Left renal cortex interstitium (tissue), 4 donors: ENCODE measurements at regions not wholly inside any gene's neighbourhood (a gene's known extent, or its start where the extent isn't known, plus 50 kb on each side); places are given as distances from the start of the nearest gene placed in this dataset.

ENCODE experiments used
- DNase-seq, 4 donors: peaks; one replicate each; pipeline ENCODE4 v3.0.0-alpha.2; 2013; ENCODE audit warnings: low read depth in 4 of 4, low spot score in 2 of 4, missing footprints in 1 of 4

DNA sequence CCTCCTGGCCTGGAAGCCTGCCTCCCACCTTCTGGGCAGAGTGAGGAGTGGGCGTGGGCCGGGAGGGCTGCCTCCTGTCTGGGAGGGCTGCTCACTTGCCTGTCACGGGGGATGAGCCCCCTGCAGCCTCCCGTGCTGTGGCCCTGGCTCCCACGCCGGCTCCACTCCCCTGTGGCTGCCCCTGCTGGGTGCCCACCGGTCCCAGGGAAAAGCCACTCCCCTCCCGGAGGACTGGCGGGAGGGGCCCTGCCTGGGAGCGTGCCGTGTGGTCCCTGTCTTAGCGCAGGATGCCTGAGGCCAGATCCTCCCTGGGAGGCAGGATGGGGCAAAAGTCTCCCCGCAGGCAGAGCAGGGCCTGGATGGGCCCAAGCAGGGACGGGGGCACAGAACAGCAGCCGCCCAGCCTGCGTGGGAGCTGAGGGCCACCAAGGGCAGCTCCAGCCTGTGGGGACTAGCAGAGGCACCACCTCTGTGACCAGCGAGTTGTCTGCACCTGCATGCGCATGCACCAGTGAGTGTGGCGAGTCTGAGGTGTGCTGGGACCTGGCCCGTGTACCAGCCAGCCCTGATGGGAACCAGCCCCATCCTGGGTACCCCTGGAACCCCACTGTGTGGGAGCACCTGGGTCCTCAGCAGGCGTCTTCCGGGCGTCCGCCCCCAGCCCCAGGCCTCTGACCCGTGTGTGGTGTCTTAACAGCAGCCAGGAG lies 339.9 kb downstream of the SEC14L1 start:
- no peak for DNase-seq

DNA sequence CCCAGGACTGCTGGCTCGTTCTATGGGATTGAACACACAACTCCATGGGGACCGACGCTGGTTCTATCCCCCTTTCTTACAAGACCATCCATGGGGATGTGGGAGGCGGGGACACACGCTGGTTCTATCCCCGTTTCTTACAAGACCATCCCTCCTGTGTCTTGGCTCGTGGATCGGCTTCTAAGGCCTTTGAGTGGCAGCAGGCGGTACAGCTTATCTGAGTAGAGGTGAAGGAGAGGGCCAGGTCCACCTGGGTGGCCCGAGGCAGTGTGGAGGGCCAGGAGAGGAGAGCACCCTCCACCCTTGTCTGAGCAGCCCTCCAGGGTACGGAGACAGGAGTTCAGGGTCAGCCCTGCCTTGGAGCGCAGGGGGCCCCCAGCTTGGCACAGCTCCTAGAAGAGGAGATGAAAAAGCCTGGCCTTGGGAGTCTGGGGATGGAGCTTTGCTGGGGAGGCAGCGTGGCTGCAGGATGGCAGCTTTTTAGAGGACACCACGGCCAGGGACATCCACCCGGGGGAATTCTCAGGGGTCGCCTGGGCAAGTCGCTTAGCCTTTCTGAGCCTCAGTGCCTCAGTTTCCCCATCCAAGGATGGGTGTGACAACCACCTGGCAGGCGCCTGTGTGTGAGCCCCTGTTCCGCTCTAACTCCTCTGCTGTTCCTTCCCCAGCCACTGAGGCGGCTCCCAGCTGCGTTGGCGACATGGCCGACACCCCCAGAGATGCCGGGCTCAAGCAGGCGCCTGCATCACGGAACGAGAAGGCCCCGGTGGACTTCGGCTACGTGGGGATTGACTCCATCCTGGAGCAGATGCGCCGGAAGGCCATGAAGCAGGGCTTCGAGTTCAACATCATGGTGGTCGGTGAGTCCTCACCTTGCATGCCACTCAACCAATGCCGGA lies 341.0 kb downstream of the SEC14L1 start:
- no peak for DNase-seq

DNA sequence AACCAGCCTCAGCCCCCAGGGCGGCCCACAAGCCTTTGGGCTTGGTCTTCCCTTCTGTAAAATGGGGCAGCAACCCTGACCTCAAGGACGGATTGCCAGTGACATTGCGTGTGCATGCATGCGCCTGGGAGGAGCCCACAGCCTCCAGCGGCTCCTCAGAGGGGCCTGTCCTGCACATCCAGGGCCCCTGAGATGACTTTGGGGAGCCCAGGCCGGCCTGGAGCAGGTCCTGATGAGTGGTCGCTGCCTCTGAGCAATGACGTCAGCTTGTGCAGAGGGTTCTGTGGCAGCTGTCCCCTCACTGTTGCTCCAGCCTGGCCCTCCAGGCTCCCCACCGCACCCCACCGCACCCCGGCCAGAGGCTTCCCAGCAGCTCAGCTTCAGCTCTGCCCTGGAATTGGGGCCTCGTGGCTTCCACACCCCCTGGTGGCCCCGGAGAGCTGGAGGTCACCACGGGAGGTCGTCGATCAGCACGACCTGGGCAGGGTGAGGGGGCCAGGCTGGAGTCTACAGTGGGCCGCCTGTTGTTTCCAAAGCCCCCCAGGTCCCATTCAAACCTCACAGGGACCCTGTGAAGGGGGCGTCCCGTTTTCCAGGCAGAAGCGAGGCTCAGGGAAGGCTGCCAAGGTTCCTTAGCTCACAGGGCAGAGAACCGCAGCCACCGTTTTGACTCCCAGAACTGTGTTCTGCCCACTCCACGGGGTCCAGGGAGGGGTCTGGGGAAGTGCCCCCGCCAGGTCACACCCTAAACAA lies 341.8 kb downstream of the SEC14L1 start:
- DNase-seq: no peak

DNA sequence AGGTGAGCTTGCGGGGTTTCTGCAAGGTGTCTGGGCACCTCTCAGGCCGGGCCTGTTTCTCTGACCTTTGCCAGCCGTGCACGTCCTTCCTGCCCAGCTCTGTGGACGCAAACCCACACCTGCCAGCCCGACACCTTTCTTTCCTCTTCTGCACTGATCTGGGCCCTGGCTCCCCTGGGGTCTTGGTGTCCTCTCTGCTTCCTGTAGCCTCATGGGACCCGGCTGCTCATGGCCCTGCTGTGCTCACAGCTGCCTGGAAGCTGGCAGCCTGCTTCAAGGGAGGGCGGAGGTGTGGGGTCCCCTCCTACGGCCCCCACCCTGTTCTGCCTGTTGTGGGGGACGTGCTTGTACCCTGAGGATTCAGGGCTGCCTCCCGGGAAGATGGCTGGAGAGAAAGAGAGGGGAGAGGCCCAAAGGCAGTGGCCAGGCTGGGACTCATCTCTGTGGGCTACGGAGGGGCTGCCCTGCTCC lies 342.4 kb downstream of the SEC14L1 start:
- DNase-seq: no peak

DNA sequence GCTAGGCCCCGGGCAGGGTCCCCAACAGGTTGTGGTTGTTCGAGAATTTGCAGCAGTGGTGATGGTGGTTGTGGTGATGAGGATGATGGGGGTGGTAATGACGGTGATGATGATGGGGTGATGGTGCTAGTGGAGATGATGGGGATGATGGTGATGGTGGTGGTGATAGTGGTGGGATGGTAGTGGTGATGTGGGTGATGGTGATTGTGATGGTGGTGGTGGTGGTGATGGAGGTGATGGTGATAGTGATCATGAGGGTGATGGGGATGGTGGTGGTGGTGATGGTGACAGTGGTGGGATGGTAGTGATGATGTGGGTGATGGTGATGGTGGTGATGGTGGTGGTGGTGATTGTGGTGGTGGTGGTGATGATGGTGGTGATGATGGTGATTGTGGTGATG lies 343.3 kb downstream of the SEC14L1 start:
- no peak for DNase-seq

DNA sequence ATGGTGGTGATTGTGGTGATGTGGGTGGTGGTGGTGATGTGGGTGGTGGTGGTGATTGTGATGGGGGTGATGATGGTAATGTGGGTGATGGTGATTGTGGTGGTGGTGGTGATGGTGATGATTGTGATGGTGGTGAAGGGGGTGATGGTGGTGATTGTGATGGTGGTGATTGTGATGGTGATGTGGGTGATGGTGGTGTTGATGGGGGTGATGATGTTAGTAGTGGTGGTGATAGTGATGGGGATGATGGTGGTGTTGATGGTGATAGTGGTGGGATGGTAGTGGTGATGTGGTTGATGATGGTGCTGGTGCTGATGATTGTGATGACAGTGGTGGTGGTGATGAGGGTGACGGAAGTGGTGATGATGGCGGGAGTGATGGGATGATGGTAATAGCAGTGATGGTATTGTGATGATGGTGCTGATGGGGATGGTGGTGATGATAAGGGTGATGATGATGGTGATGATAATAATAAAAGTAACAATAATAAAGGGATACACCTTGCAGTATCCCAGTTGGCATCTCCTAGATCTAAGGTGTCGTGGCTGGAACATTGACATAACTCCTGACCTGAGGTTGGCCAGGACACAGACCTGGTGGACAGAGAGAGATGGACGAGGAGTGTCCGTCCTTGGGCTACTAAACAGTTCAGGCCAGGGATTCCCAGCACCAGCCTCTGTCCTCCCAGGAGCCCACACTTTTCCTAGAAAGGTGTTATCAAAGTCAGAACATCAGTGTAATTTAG lies 344.5 kb downstream of the SEC14L1 start:
- no peak for DNase-seq

DNA sequence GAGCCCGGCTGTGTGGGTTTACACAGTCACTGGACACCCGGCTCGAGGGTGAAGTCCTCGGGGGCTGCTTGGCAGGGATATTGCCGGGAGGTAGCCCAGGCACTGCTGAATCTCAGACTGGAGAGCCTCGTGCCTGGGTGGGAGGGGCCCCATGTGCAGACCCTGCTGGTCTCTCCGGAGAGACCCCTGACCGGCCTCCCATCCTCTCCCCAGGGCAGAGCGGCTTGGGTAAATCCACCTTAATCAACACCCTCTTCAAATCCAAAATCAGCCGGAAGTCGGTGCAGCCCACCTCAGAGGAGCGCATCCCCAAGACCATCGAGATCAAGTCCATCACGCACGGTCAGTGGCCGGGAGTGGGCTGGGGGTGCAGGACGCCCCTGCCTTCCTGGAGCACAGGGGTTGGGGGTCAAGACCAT lies 346.5 kb downstream of the SEC14L1 start:
- no peak for DNase-seq

DNA sequence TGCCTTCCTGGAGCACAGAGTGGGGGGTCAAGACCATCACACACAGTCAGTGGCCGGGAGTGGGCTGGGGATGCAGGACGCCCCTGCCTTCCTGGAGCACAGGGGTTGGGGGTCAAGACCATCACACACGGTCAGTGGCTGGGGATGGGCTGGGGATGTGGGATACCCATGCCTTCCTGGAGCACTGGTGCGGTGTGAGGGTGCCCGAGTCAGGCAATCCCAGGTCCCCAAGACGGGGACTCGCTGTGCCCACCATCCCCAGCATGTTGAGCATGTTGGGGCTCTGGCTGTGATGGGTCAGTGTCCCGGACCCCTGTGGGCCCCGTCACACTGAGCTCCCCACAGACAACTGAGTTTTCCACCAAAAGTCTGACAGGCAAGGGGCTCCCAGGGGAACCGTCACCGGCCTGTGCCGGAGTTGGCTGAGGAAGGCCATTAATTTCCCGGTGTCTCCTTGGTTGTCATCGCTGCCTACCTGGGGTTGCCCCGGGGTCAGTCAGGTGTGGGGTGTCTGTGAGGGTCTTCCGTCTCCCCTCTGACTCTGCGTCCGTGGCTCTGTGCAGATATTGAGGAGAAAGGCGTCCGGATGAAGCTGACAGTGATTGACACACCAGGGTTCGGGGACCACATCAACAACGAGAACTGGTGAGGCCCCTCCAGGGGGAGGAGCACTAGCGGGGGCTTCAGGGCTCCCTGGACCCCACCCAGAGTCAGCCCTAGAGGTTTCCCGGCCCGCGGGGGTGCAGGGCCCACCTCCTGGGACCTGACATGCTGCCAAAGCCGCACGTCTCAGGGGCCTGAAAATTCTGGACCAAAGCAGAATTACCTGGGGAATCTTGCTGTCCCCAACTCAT lies 347.1 kb downstream of the SEC14L1 start:
- no peak for DNase-seq

DNA sequence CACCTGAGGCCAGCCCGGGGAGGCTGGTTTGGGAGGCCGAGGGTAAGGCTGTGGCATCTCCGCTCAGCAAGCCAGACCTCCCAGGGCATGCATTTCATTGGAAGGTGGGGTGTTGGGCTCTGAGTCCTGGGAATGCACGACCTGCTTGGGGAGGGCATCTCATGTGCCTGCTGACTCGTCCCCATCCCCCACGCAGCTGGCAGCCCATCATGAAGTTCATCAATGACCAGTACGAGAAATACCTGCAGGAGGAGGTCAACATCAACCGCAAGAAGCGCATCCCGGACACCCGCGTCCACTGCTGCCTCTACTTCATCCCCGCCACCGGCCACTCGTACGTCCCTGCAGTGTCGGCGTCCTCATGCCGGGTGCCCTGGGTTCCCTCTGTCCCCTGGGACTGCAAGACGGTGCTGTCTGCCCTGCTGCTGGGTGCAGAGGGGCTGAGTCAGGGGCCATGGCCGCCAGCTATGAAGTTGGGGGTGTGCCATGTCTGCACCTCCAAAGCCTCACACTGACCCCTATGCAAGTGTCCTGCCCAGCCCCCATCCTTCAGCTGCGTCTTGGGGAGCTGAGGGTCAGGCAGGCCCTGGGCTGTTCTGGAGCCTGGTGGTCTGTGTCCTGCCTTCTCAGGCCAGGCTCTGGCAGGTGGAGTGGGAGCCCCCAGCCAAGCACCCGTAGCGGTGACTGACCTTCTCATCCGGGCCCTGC lies 347.9 kb downstream of the SEC14L1 start:
- DNase-seq: no peak

DNA sequence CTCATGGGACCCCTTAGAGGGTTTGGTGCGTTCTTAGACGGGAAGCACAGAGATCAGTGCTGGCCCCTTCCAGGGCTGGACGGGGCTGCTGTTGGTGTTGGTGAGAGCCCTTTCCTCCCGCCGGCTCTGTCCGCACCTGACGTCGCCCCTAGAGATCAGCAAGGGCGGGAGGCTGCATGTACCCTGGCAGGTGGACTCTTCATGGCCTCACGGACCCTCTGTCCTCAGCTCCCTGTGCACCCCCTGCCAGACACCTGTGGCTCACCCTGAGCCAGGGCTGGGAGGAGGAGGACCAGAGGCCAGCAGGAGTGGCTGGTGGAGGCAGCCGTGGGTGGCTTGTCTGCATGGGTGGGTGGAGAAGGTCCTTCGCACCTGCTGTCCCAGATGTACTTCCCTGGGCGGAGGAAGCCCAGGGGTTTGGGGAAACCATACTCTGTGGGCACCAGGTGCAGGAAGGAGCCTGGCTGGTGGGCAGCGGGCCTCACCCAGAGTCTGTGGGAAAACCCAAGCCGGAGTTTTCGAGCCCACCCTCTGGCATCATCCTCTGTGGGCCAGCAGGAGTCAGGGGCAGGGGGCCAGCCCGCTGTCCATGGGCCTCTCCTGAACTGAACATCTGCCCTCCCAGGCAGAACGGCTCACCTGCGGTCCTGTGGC lies 348.6 kb downstream of the SEC14L1 start:
- DNase-seq: no peak

DNA sequence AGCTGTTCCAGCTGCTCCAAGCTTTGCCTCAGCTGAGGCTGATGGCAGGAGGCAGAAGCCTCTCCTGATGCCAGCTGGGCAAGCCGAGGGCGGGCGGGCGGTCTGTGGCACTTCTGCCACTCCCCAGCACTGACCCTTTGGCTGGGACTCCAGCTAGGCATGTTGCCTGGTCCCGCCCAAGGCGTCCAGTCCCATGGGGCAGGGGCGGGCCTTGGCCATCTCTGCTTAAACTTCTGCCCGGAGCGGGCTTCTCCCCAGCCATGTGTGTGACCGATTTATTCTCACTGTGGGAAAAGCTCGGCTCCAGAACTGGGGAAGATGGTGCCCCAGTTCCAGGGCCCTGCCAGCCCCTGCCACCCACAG lies 349.1 kb downstream of the SEC14L1 start:
- no peak for DNase-seq

DNA sequence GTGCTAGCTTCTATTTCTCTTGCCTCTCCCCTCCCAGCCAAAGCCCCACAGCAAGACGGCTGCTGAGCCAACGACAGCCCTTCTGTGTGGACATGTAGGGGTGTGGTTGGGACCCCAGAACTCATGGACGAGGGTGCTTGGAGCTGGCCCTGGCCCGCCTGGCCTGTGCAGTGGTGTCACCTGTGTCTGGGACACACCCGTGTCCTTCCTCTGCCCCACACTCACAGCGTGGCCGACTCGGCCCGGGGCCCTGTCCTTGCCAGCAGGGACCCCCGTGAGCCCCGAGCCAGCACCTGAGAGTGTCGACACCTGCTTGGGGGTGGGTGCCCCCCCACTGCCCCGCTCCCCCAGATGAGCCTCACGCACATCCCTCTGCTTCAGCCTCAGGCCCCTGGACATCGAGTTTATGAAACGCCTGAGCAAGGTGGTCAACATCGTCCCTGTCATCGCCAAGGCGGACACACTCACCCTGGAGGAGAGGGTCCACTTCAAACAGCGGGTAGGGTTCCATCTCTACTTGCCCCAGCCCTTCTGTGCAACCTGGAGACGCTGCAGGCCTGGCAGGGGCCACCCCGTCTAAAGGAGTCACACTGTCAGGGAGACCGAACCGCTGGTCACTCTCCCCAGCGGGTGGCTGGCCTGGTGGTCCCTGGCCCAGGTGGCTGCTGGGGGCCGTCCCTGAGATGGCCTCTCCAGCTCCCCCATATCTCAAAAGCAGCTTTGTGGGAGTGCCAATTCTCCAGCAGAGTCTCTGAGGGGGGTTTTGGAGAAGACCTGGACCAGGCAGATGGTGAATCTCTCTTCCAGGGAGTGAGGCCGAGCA lies 349.8 kb downstream of the SEC14L1 start:
- no peak for DNase-seq

DNA sequence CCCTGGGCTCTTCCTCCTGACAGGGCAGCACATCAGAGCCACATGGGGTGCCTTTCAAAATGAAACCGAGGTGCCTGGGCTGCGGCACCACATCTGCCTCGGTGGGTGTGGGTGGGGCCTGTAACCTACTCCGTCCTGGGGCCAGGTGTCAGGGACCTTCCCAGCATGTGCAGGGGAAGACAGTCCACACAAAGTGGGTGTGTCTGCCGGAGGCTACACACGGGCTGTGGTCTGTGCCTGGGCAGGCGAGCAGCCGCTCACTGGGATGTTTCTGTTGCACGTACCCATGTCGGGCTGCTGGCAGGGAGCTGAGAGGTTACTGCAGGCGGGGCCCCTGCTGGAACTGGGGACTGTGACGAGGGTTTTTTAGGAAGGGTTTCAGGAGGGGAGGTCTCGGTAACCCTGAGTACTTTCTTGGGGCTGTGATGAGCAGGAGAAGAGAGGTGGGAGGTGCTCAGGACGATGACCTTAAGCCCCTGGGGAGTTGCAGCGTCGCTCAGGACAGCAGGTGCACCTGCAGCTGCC lies 351.2 kb downstream of the SEC14L1 start:
- DNase-seq: no peak

DNA sequence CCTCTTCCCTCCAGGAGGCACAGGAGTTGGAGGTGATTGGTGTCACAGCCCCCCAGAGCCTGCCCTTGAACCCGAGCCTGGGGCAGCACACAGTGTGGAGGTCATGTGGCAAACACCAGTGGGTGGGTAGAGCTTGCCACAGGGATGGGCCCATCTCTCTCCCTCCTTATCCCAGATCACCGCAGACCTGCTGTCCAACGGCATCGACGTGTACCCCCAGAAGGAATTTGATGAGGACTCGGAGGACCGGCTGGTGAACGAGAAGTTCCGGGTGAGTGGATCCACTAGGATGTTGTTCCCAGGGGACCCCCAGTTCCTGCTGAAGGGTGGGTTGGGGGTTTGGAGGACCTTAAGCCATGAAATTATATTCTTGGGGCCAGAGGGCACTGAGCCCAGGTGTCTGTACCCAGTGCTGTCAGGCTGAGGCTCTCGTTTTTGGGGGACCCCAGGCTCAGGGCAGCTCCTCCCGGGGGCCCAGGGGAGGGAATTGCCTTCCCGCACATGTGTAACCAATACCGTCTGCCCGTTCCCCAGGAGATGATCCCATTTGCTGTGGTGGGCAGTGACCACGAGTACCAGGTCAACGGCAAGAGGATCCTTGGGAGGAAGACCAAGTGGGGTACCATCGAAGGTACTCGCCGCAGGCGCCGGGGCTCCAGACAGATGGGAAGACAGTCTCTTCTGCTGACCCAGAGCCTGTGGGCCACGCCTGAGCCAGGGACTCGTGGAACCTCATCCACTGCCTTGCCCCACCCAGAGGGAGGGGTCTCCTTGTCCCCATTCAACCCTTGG lies 351.9 kb downstream of the SEC14L1 start:
- no peak for DNase-seq

DNA sequence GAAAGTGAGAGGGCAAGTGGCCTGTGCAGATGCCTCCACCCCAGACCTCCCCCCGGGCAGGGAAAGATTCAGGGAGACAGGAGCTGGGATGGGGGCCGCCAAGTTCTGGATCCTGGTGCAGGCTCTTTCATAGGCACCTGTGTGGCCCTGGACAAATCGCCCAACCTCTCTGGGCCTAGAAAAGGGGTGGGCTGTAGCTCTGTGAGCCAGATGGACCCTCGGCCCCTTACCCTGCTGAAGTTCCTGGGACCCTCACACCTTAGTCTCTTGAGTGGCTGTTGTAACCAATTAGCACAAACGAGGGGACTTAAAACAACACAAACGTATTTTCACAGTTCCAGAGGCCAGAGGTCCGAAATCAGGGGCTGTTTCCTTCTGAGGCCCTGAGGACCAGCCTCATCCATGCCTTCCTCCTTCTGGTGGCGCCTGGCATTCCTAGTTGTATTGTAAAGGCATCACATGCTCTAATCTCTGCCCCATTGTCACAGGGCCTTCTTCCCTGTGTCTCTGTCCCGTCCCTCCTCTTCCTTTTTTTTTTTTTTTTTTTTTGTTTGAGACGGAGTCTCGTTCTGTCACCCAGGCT lies 352.6 kb downstream of the SEC14L1 start:
- no peak for DNase-seq
